ENCODE measurements at regions not wholly inside any gene's neighbourhood (a gene's known extent, or its start where the extent isn't known, plus 50 kb on each side); places are given as distances from the start of the nearest gene placed in this dataset.

DNA sequence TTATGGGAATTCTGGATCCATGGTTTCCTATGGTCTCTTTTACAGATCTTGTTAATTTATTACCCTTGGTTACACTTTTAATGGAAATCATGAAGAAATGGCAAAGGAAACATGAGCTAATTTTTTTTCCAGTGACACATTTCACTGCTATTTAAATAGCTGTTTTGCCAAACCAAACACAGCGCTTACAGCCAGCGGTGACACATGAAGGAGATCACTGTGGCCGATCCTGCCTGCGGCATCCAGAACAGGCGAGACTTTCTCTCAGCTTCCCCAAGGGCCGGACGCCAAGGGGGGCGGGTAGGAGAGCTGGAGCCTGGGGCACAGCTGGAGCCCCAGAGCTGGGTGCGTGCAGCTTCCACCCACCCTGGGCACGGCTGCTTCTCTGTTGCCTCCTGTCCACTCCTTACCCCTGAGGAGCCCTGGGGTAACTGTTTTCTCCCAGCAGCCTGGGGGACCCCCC lies 81.4 kb upstream of the PKDCC start:
- TF ChIP-seq, protein P1, sequence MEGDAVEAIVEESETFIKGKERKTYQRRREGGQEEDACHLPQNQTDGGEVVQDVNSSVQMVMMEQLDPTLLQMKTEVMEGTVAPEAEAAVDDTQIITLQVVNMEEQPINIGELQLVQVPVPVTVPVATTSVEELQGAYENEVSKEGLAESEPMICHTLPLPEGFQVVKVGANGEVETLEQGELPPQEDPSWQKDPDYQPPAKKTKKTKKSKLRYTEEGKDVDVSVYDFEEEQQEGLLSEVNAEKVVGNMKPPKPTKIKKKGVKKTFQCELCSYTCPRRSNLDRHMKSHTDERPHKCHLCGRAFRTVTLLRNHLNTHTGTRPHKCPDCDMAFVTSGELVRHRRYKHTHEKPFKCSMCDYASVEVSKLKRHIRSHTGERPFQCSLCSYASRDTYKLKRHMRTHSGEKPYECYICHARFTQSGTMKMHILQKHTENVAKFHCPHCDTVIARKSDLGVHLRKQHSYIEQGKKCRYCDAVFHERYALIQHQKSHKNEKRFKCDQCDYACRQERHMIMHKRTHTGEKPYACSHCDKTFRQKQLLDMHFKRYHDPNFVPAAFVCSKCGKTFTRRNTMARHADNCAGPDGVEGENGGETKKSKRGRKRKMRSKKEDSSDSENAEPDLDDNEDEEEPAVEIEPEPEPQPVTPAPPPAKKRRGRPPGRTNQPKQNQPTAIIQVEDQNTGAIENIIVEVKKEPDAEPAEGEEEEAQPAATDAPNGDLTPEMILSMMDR (IDR thresholded peaks at IDR 0.05) = no peak
- TF ChIP-seq POLR2A (IDR thresholded peaks at IDR 0.05) = no peak
